ENCODE measurements at regions not wholly inside any gene's neighbourhood (a gene's known extent, or its start where the extent isn't known, plus 50 kb on each side); places are given as distances from the start of the nearest gene placed in this dataset.

DNA sequence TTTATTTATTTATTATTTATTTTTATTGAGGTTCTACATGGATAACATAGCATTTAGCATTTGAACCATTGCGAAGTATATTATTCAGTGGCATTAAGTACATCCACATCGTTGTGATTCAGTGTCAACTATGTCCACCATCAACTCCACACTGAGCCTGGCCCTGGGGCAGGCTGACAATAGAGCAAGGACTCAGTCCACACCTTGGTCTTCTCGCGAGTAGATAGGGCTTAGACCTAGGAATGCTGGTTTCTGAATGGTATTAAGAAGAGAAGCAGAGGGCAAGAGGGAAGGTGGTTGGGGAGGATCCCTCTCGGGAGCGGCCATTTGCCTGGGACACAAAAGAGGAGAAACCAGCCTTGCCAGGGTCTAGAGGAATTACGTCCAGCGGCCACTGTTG, 599.2 kb upstream of the MGMT start:
- DNase-seq, result no peak

DNA sequence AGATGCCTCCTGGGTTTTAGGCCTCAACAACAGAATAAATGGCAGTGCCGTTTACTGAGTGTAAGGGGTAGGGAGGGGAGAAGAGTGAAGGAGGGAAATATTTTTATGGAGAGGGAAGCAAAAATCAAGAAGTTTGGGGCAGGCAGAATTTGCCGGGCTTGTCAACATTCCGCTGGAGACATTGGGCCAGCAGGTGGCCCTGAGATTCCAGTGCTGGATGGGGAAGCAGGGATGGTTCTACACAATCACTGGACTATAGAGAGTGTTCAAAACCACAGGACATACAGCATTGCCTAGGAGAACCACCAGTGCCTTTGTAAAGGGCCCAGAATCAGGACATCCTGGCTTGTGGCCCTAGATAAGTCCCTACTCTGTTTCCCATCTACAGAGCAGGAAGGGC, 598.6 kb upstream of the MGMT start:
- DNase-seq, result no peak

DNA sequence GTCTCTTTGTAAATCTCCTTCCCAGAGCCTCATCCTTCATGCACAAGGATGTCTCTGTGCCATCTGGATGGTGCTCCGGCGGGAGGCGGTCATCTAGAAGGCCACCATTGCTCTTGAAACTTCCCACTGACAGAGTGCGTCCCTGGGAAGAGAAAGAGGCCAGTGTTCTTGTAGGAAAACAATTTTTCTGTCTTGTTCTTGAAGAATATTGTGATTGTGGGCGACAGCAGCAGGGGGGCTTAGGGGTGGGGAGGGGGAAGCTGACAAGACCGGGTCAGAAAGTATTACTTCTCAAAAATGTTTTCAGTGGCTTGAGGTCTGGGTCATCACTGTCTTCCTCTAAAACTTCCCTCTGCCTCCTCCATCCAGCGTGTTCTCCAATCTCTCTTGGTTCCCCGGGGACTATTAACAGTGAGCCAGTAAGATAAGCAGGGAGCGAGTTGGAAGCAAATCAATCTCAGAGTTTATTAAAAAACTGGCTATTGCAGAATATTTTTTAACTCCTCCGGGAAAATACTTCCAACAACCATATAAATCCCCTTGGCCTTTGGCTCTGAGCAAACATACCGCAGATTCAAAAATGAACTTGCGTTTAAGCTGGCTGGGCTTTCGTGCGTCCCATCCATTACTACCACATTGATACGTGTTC, 597.8 kb upstream of the MGMT start:
- DNase-seq, result no peak

DNA sequence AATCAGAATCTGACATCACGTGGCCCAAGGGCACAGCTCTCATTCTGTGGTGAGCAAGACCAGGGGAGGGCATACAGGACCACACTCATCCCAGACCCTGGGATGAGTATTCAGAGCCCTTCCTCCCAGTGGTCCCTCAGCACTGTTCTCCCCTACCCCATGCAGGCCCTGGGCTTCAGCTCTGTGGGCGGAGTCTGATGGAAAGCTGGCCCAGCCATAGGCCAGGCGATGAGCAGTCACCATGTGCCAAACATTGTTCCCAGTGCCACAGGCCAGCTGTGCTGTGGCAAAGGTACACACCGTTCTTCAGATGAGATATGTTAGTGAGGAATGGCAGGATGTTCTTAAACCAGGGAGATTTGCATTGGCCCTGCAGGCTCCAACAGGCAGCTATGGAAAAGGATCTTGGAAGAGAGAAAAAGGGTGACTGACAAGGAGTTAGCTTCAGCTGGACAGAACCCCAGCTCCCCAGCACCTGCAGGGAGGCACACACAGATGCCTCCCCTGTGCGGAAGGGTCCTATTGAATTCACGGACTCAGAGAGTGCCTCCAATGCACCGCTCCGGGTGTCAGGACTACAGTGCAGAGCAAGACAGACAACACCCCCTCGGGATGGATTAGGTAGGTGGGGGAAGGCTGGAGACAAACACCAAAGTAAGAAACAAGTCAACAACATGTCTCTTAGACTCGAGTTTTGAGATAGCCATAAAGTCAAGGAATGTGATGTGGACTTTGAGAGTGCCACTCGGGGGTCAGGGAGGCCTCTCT, 596.0 kb upstream of the MGMT start:
- no peak for DNase-seq

DNA sequence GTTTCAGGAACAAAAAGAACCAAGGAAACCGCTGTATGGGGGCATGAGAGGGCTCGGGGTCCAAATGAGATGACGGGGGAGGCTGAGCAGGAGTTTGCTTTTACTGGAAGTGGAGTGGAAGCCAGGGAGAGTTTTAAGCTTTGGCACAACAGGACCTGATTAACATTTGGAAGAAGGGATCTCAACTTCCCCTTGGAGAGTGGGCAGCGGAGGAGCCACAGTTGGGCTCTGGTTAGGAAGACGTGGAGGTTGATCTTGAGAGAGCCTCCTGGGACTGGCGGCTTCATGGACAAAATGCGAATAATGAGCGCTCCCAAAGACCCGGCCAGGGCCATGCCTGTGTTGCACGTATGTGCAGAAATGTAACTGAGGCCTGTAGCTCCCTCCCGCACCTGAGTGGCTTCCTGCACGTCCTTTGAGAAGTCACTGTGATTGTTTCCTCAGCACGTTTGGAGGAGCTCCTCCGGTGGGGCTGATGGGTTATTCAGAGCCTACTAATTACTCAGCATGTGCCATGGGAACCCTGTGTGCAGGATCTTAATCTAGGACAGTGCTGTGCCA, 595.3 kb upstream of the MGMT start:
- no peak for DNase-seq

DNA sequence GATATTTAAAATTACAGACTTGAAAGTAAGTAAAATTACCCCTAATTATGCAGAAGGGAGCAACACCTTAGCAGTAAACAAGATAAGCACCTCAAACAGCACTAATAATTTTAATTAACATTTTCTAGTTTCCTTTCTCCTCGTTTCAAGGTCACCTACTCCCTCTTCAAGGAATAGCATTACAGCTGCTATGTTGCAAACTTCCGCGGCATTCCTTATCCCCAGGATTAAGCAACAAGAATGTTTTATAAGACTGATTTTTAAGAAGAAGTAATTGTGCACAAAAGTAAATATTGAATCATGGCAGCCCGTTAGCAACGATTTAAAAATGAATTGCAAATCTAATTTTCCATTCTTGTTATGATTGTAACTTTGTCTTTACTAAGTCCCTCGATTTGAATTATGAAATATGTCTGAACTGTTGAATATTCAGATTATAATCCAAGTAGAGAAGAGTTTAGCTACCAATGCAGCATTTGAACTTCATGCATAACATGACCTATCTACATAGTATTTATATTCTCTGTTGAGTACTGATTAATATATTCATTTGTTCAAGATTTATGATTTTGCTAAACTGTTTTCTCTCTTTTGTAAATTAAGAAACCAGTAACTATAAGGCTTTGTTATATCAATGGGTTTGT, 593.5 kb upstream of the MGMT start:
- DNase-seq, result no peak

DNA sequence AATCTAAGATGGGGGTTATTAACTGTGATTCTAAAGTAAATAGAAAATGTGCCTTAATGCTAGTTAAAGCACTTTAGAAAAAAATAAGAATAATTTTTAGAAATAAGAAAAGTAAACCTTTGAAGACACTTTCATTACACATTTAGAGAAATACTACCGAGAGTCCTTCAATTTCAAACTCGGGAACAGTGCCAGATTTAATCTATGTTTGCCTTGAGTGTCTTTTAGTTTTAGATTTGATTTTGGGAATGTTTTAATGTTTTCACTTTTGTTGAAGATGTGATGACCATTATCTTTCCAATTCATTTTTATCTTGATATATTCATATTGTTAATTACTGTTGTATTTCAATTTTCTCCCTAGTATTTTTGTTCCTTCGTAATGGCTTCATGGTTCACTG, 592.7 kb upstream of the MGMT start:
- DNase-seq, result no peak

DNA sequence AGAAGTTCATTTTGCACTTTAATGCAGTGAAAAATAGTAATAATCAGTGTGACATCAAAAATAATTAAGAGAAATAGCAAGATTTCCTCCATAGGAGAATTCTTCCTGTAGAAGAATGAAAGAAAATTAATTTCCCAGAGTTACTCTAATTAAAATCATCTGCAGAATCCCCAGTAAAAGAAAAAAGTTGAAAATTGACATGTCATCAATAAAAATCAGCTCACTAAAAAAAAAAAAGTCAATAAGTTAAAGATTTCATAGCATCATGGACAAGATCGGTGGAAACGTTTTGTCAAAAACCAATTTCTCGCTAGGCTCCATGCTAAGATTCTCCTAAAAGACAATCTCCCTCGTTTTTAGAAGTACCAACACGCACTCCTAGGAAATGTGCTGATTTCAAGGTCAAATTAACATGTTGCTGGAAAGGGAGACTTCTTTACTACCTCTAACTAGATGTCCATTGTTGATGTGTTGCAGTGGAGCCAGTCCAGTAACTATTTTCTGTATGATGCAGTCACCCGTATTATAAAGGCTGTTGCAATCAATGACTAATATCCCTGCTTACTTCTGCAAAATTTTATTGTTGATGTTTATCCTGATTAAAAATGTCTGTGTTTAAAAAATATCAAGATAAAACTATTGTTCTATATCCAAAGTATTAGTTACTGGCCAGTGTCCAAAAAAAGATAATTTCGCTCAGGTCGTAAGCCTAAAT, 591.9 kb upstream of the MGMT start:
- DNase-seq, result no peak

DNA sequence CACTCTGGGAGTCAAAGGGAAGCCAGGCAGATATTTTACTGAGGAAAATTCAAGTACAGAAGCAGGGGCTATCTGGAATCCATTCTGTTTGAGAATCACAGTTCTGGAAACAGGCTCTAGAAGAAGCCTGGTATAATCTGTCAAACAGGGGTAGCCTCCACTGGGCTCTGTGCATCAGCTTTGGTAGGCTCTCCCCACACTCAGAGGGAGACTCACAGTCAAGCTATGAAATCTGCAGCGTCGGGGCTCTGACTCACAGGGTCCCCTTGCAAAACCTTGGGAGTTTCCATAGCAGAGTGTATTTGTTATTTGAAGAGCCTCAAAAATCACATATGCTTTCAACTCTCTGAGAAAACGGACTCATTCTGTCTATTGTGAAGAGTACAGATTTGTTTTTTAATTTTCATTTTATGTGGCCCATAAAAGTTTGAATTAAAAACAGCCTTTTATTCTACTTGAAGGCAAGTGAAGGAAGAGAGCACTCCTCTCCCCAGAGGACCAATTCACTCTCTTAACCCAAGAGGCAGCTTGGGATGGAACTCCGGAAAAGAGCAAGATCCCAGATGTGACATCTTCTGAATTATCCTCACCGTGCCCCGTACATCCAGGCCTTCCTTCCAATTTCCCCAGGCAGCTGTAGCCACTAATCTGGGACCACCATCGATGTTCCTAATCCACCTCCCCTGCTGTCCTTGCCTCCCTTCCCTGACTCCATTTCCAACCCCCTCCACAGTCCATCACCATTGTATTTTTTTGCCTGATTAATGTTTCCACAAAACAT, 590.9 kb upstream of the MGMT start:
- no peak for DNase-seq

DNA sequence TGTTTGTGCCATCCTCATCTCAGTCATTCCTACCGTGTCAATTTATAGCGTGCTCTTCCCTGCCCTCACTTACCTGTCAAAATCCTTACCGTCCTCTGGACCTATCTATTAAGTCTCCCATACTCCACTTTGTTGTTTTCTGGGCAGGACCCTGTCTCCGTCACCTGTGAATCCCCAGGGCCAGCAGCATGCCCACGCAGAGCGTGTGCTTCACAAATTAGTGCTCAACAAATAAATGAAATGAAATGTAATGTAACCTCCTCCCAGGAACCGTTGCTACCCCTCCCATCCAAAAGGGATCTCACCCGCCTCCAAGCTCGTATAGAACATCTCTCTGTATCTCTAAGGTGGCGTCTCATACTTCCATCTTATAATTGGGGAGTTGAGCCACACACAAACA, 589.9 kb upstream of the MGMT start:
- DNase-seq, result no peak

DNA sequence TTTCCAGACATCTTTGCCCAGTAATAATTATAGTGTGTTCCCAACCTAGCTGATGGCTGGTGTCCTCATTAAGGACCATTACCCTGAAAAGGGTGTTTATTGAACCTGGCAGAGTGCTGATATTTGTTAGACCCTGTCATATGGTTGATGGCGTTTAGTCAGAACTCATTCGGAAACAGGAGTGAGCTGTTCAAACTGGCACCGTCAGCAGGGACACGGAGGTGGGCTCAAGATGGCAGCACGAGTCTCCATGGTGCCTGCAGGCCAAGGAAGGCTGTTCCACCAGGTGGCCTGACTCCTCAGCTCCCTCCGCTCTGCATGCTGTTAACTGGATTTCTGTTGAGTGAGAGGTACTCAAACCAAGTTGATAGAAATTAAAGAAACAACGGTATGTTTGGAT, 589.1 kb upstream of the MGMT start:
- no peak for DNase-seq

DNA sequence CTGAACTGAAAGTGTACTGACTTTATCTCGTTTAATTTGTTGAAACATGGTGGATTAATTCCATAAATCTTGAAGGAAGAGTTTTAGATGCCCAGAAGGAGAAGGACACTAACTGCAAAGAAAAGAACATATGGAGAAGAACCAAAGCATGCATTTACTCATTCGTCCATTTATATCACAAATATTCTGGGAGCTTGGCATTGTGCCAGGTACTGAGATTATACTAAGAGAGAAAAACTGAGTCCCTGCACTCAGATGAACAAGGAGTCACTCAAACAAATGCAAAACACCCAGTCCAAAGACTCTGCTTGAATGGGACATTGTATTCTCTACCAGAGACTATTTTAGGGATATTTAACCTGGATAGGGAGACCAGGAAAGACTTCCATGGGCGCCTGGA, 588.0 kb upstream of the MGMT start:
- no peak for DNase-seq

DNA sequence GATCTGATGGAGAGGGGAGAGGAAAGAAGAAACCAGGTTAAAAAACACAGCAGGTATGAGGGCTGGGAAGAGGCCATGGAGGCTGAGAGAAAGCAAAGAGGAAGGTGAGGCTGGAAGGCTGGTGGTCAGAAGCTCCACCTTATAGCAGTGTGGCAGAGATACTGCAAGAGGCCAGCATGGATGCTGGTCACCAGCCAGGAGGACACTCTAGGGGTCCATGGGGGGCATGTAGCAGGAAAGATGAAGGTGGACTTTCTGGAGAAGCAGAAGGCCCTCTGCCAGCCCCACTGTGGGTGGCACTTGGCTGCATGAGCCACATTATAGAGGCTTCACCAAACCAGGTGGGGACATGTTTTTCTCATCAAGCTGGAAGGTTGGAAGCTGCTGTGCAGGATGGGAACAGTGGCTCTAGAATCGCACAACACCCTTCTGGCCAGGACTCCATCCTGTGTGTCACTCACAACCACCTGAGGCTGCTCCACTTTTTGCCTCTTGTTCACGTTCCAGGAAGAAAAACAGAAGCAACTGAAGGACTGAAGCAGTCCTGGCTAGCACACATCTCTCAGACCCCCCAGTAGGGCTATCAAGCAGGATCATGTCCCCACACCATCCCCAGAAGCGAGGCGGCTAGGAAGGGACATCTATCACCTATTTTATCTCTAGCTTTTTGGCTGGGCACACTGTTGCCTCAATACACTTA, 587.5 kb upstream of the MGMT start:
- no peak for DNase-seq

DNA sequence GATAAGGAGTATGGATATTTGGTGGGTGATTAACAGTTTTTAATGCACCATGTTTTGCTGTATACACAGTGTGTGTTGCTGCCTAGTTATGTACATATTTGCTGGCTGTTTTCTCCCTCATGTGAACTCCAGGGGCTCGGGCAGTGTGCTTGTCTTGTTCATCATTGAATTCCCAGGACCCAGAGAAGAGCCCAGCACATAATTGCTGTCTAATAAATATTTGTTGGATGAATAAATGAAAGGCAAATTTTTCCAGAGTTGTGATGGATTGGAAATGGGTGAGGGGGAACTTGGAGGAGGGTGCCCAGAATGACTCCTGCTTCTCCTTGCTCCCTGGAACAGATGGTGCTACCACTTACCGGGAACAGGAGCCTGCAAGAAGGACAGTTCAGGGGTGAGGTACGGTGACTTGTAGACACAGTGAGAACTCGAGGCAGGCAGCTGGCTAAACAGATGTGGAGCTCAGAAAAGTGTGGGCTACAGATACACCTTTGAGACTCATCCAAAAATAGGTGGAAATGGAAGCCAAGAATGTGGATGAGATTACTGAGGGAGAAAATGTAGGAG, 586.8 kb upstream of the MGMT start:
- DNase-seq, result no peak

DNA sequence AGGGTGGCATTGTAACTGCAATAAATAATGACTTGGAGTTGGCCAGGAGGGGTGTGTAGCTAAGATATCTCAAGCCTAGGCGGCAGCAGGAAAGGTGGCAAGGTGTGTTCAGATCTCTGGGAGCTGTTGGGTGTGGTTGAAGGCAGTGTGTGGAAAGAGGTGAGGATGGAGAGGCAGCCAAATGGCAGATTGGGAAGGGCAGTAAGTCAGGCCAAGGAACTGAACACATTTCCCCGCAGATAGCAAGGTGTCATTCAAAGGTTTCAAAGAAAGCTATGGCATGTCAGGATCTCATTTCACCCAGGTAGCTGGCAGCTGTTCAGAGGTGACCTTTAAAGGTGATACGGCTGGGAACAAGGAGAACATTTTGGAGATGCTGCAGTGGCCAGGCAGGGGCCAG, 586.0 kb upstream of the MGMT start:
- DNase-seq, result no peak

DNA sequence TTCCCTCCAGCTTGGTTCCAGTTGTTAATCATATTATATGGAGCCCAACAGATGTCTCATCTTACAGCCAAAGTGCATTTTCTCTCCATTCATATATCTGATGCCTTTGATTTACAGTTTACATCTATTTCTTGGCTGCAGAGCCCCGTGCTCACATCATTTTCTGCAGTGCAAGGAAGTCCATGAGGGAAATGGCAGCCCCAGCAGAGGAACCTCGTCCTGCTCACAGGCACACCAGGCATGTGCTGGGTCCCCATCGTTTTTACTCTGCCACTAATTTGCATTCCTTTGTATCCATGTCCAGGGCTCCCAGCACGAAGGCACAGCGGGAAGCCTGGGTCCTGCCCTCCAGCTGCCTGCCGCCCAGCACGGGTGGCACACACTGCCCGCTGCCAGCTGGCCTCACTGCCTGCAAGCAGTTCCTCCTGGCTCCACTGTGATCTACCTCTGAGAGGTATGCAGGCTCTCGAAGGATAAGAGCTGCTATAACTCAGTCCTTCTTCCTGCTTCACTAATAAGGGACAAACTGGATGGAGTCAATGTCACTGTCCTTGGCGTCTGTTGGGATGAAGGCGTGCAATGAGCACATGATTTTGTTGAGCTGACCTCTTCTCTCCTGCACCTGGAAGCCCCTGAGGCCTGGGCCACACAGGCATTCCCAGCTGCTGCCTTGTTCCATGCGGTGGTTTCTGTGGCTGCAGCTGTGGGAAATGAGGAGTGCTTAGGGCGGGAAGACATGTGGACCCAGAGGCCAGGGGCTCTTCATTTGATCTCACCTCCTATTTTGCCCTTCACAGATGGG, 583.6 kb upstream of the MGMT start:
- DNase-seq, result no peak

DNA sequence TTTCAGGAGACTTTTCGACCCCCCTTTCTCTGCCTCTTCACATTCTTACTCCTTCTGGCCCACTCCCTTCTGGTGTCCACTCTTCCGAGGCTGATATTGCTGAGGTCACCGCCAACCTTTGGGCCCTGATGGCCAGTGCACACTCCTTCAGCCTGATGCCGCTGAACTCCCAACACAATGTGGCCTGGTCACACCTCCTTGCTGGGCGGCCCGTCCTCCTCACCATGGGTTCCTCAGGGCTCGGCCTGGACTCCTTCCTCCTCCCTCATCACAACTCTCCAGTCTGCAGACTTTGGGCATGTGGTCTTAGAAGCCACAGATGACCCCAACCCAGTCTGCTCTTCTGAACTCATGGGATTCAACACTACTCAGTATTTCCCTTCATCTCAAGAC, 583.0 kb upstream of the MGMT start:
- no peak for DNase-seq

DNA sequence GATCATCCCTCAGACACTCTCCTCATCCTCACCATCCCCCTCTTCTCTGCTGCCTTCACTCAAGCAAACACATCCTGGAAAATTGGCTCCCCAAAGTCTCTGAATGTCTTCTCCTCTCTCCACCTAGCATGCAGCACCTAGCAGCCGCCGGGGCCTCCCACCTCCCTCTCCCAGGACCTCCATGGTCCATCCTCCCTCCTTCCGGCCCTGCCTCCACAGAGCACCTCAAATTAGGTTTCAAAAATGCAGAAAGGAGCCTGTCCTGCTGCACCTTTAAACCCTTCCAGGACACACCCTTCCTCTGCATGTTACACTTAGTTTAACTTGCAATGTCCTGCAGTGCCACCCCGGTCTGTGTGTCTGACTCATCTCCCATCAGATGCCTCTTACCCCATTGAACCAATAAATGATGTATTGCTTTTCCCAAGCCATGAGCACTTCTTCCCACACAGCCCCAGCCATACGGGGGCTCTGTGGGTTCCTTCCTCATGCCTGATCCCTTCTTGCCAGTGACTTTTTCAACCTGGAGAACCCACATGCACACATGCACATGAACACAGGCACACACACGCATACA, 582.5 kb upstream of the MGMT start:
- DNase-seq, result no peak

DNA sequence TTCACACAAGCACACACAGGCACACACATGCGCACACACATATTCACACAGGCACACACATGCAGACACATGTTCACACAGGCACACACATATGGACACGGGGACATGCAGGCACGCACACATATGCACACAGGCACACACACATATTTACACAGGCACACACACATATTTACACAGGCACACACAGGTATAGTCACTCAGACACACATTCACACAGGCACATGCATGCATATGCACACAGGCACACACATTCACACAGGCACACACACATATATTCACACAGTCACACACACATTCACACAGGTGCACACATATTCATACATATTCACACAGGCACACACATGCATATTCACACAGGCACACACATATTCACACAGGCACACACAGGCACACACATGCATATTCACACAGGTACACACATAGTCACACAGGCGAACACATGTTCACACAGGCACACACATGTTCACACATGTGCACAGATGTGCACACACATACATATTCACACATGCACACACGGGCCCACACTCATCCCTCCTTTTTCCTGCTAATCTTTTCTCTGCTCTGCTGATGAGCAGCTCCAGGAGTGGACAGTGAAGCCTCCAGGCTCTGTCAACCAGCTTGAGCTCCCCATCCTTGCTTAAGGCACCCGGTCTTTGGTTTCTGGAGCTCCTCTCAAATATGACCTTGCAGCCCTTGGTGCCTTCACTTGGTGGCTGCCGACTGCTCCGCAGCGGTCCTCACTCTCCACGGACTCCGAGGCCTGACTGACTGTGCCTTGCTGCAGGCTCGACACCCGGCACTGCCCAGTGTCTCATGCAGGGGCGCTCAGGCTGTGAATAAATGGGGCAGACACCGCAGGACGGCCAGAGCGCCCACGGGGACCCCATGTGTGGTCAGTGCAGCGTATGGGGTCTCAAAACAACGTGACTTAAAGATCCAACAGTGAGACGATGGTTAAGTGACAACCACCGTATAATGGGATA, 581.2 kb upstream of the MGMT start:
- DNase-seq, result no peak

Data from activated CD8-positive, alpha-beta memory T cell treated with anti-CD3 and anti-CD28 coated beads, Interleukin-2, amount 50 U/mL, for 48 hours (primary cell).